ENCODE measurements at regions not wholly inside any gene's neighbourhood (a gene's known extent, or its start where the extent isn't known, plus 50 kb on each side); places are given as distances from the start of the nearest gene placed in this dataset.

GRCh38 chr15:35290301-35290721 is 205.2 kb upstream of the NANOGP8 start (continued):
- no peak for TF ChIP-seq RERE (CRISPR knock-in tag; IDR thresholded peaks at IDR 0.05; ENCODE audit: borderline replicate concordance)
- TF ChIP-seq SUPT5H (IDR thresholded peaks at IDR 0.05) = no peak

- H2AFZ ChIP-seq (ENCODE audit: low read depth, low read length) = no peak overlapping the region
- peak; percentile 75 for ATAC-seq
- peak; percentile 19 to 58 (median 34) for DNase-seq (ENCODE audit: extremely low read depth in 1 of 4, low spot score in 3 of 4)
- FAIRE-seq = peak; percentile 81
- H3K79me2 ChIP-seq (ENCODE audit: control insufficient read depth, insufficient read depth, low read length) = no peaks in the 10 kb centered on the region
- no peaks in the 10 kb centered on the region for H3K9me1 ChIP-seq (ENCODE audit: control insufficient read depth, insufficient read depth, low read length)
- CTCF ChIA-PET (ENCODE audit: low intra/inter-chr PET ratio) = interaction anchor here (0.6 to 2.8 kb wide), 4 partner anchors 146 to 363 kb away, joined by 3 to 19 read pairs (median 4); no protein-coding TSS in a partner anchor
- H3K9ac ChIP-seq (ENCODE audit: insufficient read depth in 1 of 2, low read depth in 2 of 2, low read length in 2 of 2) = no peak overlapping the region
- H3K4me2 ChIP-seq (ENCODE audit: insufficient read depth, low read length) = no peak overlapping the region
- no peak overlapping the region for H3K27ac ChIP-seq (ENCODE audit: extremely low read depth, low read depth, low read length)
- WGBS (ENCODE audit: insufficient coverage, low coverage, missing lambda C conversion rate) = 23% methylated on average over 3 of the region's 3 CpGs
- H3K36me3 ChIP-seq (ENCODE audit: control insufficient read depth, insufficient read depth, low read length) = no peaks in the 10 kb centered on the region
- peaks cover 0 to 3% of the 10 kb centered on the region in 2 experiments; a peak in 1 of 5 replicates for H3K4me1 ChIP-seq (replicated peaks in 1 of 2; ENCODE audit: control insufficient read depth in 2 of 2, insufficient read depth in 2 of 2, low read length in 2 of 2)
- no peaks in the 10 kb centered on the region for H3K9me3 ChIP-seq (replicated peaks; ENCODE audit: control insufficient read depth, insufficient read depth, low read depth, low read length)
- no peaks in the 10 kb centered on the region for H4K20me1 ChIP-seq (replicated peaks; ENCODE audit: control insufficient read depth, insufficient read depth, low read length)
- BruUV-seq (replicated peaks) = no TSS peak
- no peaks in the 10 kb centered on the region for H3K27me3 ChIP-seq (ENCODE audit: control insufficient read depth in 2 of 2, insufficient read depth in 2 of 2, low read length in 2 of 2)
- in situ Hi-C loops (cut with MboI) (loop anchor here (25.0 kb wide), 2 partner anchors 202 to 1848 kb away; partner anchors contain the start of gene NANOGP8), intact Hi-C loops (cut with micrococcal nuclease) (loop anchor here (1.0 to 2.0 kb wide), 3 partner anchors 155 to 462 kb away; no protein-coding TSS in a partner anchor)
- no peak overlapping the region for H3K4me3 ChIP-seq
- POLR2A ChIA-PET = interaction anchor here (0.5 to 1.5 kb wide), 4 partner anchors 144 to 1282 kb away, joined by 3 read pairs; no protein-coding TSS in a partner anchor
- no peak for TF ChIP-seq TGIF2 (CRISPR knock-in tag; IDR thresholded peaks at IDR 0.05)
- peak; percentile 77 for TF ChIP-seq REST (IDR thresholded peaks at IDR 0.05; ENCODE audit: borderline replicate concordance)
- no peak for TF ChIP-seq REST (CRISPR knock-in tag; IDR thresholded peaks at IDR 0.05; ENCODE audit: low read depth)
- peak; percentile 83 to 90 for TF ChIP-seq RAD21 (CRISPR knock-in tag; conservative IDR thresholded peaks at IDR 0.05 in 1 of 2, IDR thresholded peaks at IDR 0.05 in 1 of 2)
Measured at GRCh38 chr15:35289024-35289617, 204.0 kb upstream of the NANOGP8 start.
